ENCODE measurements at regions not wholly inside any gene's neighbourhood (a gene's known extent, or its start where the extent isn't known, plus 50 kb on each side); places are given as distances from the start of the nearest gene placed in this dataset.

DNA sequence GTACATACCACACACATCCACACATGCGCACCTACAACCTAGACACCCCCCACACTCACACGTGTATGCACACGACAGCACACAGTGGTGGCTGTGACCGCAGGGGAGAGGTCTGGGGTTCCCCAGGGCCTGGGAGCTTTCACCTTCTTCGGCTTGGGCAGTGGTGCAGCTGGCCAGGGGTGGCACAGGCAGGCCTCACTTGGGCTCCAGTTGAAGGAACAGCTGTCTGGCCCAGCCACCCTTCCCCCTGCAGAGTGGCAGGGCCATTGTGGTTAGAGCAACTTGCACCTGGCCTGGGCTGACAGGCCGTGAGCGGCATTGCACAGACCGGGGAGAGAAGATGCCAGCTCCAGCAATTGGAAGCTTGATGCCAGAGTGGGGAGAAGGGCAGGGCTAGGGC is 114.5 kb upstream of the GSE1 start:
- TF ChIP-seq, protein P1, sequence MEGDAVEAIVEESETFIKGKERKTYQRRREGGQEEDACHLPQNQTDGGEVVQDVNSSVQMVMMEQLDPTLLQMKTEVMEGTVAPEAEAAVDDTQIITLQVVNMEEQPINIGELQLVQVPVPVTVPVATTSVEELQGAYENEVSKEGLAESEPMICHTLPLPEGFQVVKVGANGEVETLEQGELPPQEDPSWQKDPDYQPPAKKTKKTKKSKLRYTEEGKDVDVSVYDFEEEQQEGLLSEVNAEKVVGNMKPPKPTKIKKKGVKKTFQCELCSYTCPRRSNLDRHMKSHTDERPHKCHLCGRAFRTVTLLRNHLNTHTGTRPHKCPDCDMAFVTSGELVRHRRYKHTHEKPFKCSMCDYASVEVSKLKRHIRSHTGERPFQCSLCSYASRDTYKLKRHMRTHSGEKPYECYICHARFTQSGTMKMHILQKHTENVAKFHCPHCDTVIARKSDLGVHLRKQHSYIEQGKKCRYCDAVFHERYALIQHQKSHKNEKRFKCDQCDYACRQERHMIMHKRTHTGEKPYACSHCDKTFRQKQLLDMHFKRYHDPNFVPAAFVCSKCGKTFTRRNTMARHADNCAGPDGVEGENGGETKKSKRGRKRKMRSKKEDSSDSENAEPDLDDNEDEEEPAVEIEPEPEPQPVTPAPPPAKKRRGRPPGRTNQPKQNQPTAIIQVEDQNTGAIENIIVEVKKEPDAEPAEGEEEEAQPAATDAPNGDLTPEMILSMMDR (IDR thresholded peaks at IDR 0.05): no peak
- TF ChIP-seq POLR2A (IDR thresholded peaks at IDR 0.05) (no peak), POLR2AphosphoS5 (IDR thresholded peaks at IDR 0.05) (peak in 2 of 3 donors; percentile 28 to 44)
